ENCODE measurements at regions not wholly inside any gene's neighbourhood (a gene's known extent, or its start where the extent isn't known, plus 50 kb on each side); places are given as distances from the start of the nearest gene placed in this dataset.

DNA sequence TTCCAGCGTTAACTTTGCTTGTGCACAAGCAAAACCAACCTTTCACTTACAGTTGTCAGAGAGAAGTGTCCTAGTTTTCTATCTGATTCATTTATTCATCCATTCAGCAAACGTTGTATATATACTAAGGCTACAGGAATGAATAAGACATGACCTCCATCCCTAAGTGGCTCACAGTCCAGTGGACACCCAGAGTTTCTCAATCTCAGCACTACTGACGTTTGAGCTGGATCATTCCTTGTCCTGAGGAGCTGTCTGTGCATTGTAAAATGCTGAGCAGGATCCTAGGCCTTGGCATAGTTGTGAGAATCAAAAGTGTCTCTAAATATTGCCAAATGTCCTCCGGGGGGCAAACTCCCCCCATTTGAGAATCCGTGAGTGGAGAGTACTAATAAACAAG, 166.7 kb upstream of the PRKCQ start:
- in situ Hi-C loops (cut with MboI; ENCODE audit: low sequenced_read_pairs) = no loop called here

DNA sequence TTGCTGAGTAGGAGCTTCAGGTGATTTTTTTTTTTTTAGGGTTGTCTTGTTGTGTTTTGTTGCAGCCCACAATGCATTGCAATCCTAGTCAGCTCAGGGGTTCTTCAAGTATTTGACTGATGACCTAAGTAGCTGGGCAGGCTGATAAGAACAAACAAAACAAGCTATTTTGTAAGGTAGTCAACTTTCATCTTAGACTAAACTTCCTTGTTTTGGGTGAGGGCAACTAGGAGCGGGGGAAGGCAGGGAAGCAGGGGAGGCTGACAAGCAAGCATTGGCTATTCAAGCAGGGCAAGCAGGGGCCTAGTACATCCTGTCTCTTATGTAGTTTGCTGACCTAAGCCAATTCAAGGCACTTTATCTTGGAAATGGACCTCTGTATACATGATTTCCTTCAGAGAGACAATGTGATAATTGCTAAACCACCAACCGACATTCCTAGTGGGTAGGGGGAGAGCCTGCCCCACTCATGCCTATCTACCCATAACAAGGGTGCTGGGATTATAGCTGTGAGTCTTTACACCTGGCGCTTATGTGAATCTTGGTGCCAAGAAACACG, 163.3 kb upstream of the PRKCQ start:
- in situ Hi-C loops (cut with MboI; ENCODE audit: low sequenced_read_pairs) = no loop called here

DNA sequence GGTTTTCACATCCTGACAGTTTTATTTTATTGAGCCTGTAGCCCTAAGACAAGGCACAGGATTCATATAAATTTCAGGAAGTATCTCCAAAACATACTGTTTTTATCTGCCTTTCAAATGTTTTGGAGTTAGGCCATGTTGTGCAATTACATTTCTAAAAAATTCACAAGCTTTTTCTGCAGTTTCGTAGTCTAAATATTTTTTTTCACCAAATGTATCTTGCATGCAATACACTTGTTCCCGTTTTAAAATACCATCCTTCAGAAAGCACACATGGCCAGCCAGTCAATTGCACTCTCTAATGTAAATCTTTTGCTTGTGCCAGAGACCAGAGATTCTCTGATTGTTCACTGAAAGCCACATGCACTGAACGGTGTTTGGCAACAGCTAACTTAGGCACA, 161.5 kb upstream of the PRKCQ start:
- in situ Hi-C loops (cut with MboI; ENCODE audit: low sequenced_read_pairs) = no loop called here

DNA sequence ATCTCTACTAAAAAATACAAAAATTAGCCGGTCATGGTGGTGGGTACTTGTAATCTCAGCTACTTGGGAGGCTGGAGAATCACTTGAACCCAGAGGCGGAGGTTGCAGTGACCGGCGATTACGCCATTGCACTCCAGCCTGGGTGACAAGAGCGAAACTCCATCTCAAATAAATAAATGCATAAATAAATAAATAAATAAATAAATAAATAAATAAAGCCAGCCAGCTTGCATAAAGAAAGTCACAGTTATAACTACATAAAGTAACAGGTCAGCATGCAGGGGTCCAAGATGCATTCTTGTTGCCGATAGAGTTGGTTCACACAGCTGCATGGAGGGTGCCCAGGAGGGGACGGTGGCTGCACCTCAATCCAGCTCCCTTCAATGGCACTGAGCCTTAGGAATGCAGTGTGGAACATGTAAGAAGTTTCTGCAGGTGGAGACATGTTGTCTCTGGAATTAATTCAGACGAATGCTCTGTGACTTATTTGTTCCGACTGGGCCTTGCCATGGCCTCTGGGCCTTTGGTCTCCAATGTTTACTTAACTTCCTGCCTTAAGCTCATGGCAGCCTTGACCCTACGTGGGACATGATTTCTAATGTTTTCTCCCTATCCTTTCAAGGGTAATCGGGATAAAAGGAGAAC, 159.6 kb upstream of the PRKCQ start:
- in situ Hi-C loops (cut with MboI; ENCODE audit: low sequenced_read_pairs) = no loop called here

DNA sequence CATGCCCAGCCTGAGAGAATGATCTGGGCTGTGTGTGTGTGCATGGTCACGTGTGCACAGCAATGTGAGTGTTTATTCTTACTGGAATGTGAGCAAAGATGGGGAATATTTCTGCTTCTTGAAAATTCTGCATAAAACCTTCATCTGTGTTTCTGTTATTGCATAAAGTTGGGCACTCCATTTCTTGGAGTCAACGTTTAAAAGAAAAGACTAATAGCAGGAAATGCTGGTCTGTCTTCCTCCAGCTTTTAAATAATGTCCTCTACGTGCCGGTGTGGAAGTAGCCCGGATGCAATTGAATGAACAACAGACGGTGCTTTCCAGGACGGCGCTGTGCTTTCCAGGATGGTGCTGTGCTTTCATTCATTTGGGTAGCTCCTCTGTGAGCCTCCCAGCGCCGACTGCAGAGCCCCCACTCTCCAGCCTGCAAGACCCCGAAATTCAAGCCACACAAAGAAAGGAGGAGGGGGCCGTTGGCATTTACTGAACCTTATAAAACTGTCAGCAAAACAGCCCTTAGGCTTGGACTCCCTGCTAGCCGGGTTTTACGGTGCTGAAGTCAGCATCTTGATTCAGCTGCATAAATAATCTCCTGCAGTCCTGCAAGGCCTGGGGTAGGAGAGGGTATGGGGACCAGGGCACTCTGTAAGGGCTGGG, 158.2 kb upstream of the PRKCQ start:
- in situ Hi-C loops (cut with MboI; ENCODE audit: low sequenced_read_pairs) = no loop called here

DNA sequence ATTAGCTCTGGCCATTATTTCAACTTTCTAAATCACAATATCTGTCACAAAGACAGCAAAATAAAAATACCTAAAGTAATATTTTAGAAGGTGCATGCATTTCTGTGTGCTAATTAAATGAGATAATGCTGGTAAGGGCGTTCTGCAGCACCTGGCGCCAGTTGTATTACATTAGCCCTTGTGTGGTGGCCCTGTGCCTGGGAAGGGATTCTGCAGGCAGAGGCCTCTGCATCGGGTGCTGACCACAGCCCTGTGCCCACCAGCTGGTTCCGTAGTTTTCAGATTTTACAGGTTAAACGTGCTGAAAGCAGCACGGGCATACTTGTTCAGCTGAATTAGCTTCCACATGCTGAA, 157.7 kb upstream of the PRKCQ start:
- in situ Hi-C loops (cut with MboI; ENCODE audit: low sequenced_read_pairs) = no loop called here

DNA sequence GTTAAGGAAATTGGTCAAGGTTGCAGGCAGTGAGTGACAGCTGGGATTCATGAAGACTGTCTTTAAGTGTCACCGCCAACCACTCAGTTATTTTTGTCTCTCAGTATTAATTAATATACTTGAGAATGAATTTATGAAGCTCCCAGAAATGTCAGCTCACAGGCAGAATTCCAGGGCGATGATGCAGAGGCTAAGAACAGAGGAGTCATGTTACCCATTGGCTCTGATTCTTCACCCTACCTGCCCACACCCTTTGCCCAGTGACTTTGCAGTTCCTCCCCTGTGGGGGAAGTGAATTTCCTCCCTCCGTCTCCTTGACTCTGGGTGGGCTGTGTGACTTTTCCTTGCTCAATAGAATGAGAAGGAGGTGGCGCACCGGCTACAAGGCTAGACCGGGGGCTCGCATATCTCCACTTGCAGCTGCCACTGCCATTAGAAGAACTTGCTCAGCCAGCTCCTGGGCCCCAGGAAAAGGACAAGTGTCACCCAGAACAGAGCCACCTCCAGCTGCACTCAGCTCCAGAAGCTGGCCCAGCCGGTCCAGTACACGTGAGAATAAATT, 157.1 kb upstream of the PRKCQ start:
- in situ Hi-C loops (cut with MboI; ENCODE audit: low sequenced_read_pairs) = no loop called here

DNA sequence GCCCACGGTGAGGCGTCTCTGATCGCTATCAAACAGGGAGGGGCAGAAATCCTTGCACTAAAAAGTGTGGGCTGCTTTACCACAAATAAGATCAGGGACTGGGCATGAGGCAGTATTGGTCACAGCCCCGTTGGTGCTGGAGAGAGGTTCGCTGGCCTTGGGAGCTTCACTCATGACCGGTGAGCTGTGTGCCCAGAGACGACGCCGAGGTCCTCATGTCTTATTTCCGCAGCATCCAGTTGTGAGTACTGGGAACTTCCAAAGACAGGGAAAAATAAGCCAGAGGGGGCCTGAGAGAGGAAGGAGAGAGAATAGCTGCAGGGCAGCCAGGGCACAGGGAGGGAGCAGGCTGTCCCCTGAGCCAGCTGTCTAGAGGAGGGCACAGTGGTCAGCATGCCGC, 154.2 kb upstream of the PRKCQ start:
- in situ Hi-C loops (cut with MboI; ENCODE audit: low sequenced_read_pairs) = no loop called here

DNA sequence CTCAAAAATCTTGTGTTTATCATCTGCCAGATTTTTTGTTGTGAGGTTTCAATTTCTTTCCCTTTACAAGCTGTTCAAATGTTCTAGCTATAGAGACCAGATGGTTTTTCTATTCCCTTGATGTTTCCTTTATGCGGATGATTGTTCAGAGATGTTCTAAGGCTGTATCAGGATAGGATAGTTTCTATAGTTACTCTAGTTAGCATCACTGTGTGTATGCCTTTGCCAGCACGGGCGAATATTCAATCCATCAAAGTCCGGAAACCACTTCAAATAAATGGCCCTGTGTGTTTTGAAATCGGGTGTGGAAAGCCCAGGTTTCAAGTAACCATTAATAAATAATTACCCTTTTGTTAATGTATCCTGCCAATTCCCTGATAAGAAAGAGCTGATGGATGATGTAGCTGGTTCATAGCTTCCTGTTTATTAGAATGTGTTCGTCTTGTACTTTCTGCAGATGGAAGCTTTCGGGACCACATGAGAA, 149.8 kb upstream of the PRKCQ start:
- in situ Hi-C loops (cut with MboI; ENCODE audit: low sequenced_read_pairs) = no loop called here

DNA sequence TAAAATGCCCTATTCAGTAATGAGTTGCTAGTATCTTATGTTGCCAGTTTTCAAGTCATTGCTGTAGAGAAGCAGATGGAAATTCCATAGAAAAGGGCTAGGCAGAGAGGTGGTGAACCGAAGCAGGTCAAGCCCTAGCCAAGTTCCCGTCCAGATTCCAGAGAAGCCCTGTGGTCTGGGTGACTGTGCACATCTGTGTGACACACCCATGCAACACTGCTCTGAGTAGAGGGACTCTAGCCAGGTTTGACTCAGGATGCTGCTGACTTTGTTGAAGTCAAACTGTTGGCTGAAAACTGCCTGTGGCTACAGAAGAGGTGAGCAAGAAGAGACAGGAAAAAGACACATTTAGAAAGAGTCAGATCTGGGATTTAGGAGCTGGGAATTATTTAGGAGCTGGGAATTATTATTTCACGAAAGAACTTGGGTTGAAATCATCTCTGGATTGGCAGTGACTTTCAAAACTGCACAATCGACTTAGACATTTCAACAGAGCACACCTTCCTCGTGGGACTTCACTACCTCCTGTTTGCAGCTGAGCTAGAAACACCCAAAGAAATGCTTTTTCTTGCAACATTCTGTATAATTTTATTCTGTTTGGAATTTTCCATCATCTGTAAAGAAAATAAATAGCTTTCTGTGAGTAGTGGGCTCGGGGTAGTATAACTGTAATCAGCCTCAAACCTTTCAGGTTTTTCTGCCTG, 149.1 kb upstream of the PRKCQ start:
- in situ Hi-C loops (cut with MboI; ENCODE audit: low sequenced_read_pairs) = no loop called here

DNA sequence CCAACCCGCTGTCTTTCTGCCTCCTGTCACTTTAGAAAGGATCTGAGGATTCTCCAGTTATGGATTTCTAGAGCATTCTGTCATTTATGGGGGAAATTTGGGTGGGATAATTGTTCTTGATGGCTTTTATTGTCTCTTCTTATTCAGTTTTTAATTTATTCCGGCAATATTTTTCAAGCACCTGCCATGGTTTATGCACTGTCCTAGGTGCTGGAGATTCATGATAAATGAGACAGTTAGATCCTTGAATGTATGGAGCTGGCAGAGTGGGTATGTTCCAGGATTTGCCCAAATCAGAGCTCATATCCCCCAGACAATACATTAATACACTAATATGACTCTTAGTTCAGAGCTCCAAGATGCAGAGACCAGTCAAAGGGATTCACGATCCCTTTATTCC, 146.8 kb upstream of the PRKCQ start:
- in situ Hi-C loops (cut with MboI; ENCODE audit: low sequenced_read_pairs) = no loop called here

DNA sequence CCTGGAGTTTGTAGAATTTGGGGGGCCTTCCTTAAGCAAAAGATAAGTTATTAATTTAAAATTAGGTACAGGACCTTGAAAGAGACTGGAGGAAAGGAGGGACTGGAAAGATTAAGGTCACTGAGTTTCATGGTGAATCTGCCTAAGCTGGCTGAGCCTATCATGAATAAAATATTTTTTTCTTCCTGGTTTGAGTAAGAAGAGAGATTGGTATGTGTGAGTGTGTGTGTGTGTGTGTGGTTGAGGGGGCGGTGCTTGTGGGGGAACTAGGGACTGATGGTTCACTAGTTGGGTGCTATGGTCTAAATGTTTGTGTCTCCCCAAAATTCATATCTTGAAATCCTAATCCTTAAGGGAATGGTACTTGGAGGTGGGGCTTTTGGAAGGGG, 142.5 kb upstream of the PRKCQ start:
- in situ Hi-C loops (cut with MboI; ENCODE audit: low sequenced_read_pairs) = no loop called here

DNA sequence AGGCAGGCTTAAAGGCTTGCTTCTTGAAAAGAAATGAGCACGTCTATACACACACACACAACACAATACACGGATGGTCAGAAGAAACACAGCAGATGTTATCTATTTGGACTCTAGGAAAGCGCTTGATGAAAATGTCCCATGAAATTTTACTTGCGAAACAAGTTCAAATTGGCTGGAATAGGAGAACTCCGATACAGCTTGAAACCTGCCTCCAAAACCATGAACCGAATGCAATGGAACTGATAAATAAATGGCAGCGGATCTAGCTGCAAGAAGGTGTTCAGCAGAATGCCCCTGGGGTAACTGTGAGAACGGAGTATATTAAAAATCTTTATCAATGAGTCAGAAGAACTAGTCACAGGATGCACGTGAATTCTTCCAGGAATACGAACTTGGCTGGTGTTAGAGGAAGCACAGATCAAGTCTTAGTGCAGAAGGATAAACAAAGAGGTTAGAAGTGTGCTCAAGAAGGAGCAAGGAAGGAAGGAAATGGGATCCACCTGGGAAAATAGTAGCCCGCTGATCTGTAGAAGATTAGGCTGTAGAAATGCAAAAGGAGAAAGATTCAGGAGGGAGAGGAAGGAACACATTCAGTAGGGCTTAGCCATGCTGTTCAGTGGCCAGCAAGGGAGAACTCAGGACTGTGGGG, 142.0 kb upstream of the PRKCQ start:
- in situ Hi-C loops (cut with MboI; ENCODE audit: low sequenced_read_pairs) = no loop called here

DNA sequence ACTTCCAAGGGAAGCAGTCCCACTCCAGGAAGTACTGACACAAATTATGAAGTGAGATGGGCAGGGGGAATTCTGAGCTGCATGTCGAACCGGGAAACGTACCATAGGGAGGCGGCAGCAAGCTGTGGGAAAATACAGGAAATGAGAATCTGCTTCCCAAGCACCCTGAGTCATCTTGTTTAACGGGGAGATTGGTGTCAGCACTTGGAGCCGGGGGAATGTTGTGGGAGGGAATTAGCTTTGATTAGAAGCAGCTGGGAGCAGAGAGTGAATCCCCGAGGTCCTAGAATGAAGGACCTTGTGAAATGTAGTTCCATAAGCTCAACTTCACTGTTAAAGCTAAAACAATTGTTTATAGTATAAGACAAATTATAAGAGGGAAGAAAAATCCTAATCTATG, 141.4 kb upstream of the PRKCQ start:
- in situ Hi-C loops (cut with MboI; ENCODE audit: low sequenced_read_pairs) = no loop called here

DNA sequence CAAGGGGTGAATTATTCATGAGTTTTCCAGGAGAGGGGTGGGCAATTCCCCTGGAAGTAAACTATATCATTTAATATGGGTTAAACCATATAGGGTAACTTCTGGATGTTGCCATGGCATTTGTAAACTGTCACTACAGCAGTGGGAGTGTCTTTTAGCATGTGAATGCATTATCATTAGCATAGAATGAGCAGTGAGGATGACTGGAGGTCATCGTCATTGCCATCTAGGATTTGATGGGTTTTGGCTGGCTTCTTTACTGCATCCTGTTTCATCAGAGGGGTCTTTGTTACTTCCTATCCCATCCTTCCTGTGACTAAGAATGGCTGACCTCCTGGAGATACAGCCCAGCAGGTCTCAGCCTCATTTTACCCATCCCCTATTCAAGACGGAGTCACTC, 139.5 kb upstream of the PRKCQ start:
- in situ Hi-C loops (cut with MboI; ENCODE audit: low sequenced_read_pairs) = no loop called here

DNA sequence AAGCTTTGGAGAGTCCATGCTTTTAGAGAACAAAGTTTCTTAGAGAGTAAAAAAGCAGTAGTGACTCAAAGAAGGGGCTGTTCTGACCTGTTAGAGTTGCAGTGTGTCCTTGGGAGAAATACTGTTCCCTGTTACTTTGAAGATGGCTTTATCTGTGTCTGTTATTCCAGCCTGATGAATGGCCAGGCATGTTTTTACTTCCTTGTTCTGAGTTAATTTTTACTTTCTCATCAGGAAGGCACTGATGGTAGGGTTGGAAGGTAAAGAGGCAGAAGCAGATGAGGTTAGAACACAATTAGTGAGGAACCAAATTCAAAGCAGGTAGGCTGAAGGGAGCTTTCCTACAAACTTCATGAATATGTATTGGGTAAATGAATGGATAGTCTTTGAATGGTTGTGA, 138.5 kb upstream of the PRKCQ start:
- in situ Hi-C loops (cut with MboI; ENCODE audit: low sequenced_read_pairs) = no loop called here

DNA sequence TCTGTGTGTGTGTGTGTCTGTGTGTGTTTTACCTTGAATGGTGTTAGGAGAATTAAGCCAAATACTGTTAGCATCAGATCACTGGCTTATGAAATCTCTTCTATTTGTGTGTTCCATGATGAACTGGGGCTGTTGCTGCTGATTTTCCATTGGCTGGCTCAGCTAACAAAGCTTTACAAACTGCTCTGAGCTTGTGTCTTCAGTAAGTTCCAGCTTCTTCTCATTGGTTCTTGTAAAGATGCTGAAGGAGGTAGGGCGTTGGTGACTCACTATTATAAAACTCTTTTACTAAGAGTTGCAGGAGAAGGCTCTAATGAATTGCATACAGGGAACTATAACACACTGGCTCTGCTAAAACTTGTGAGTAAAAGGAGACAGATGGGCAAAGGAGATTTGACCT, 136.4 kb upstream of the PRKCQ start:
- in situ Hi-C loops (cut with MboI; ENCODE audit: low sequenced_read_pairs) = no loop called here

DNA sequence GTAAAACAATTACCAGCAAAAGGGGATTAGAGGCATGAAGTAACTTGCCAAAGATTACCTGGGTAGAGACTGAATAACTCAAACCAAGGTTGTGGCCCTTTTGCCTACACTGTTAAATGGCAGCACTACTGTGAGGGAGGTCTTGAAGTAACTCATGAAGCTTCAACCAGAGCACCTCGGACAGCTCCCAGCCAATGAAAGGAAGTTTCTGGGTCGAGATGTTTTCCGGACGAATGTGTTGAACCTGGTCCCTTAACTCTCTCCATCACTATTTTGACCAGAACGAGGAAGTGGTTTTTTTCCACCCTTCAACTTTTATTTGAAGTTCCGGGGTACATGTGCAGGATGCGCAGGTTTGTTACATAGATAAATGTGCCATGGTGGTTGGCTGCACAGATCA, 133.6 kb upstream of the PRKCQ start:
- in situ Hi-C loops (cut with MboI; ENCODE audit: low sequenced_read_pairs) = no loop called here

DNA sequence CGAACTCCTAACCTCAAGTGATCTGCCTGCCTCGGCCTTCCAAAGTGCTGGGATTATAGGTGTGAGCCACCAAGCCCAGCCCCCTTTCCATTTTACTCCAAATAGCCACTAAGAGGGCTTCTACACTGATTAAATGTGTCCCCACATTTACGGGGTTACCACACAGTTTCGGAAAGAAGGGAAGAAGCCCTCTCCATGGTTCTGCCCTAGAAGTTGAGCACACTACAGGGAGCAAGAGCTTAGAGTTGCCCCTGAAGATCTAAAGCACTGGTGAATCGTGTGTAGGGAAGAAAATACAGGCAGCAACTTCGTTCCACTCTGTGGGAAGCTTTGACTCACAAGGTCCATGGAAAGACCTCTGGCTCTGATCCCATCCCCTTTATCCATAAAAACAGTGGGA, 133.0 kb upstream of the PRKCQ start:
- in situ Hi-C loops (cut with MboI; ENCODE audit: low sequenced_read_pairs) = no loop called here

DNA sequence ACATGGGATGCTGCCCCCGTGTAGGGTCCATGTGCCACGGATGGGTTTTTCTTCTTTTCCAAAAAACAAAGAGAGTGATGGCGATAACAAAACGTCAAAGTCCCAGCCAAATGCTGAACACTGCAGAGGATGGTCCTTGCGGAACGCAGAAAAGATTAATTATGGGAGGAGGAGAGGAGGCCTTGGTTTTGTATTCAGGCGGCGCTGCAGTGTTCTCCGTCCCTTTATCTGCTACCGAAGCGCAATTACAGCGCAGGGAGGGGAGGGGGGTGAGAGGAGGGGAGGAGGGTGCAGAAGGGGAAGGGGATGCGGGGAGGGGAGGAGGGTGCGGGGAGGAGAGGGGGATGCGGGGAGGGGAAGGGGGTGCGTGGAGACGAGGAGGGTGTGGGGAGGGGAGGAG, 131.8 kb upstream of the PRKCQ start:
- in situ Hi-C loops (cut with MboI; ENCODE audit: low sequenced_read_pairs) = no loop called here

DNA sequence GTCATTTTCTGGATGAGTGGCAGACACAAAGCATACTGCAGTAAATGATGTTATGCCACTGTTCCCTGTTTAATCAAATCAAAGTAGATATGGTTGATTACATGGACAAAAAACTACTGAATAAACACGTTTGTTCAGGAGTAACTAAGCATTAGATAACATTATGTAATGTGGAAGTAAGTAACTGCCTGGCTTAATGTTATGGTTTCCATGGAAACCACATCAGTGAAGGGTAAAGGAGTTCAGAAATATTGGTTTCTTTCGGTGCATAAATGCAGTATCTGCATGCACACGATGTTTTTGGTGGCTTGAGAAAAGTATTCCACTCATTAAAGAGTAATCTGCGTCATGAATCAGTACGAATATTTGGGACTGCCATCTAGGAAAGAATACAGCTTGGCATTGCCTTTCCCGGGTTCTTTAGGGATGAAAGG, 131.3 kb upstream of the PRKCQ start:
- in situ Hi-C loops (cut with MboI; ENCODE audit: low sequenced_read_pairs) = no loop called here
